K562 (cell line): ENCODE measurements at regions not wholly inside any gene's neighbourhood (a gene's known extent, or its start where the extent isn't known, plus 50 kb on each side); places are given as distances from the start of the nearest gene placed in this dataset.
A peak's percentile ranks its signal among the peaks of the same experiment; 100 is the strongest.

Experiments used
- ATF4 ChIP-seq: fragments of 450-650 bp; formaldehyde crosslinking; IDR thresholded peaks from 2 replicates; pipeline ENCODE4 v1.4.0; 2022; ENCODE audit warnings: mild to moderate bottlenecking, moderate library complexity
- C11orf30 ChIP-seq: fragments of 450-650 bp; IDR thresholded peaks from 2 replicates; pipeline ENCODE4 v1.6.1; 2016; ENCODE audit warnings: low read depth, mild to moderate bottlenecking
- CBX5 ChIP-seq: IDR thresholded peaks from 2 replicates; pipeline ENCODE4 v1.6.1; 2014; ENCODE audit warnings: low read depth, borderline replicate concordance
- CCNT2 ChIP-seq: IDR thresholded peaks from 2 replicates; pipeline ENCODE4 v1.6.1; 2011; ENCODE audit warnings: borderline replicate concordance, low read depth, mild to moderate bottlenecking, moderate library complexity, mixed read lengths, low read length; ENCODE audit not compliant: insufficient read length; ENCODE audit errors: extremely low read depth
- CLOCK ChIP-seq: fragments of 250-450 bp; sonication (Bioruptor Pico); IDR thresholded peaks from 2 replicates; pipeline ENCODE4 v1.4.0; 2020; ENCODE audit warnings: mild to moderate bottlenecking, moderate library complexity, borderline replicate concordance
- FOS ChIP-seq: IDR thresholded peaks from 3 replicates; pipeline ENCODE4 v1.6.1; 2011; ENCODE audit not compliant: insufficient read length; ENCODE audit errors: extremely low read depth
- GATAD2A ChIP-seq: fragments of 450-650 bp; IDR thresholded peaks from 2 replicates; pipeline ENCODE4 v1.6.1; 2017
- GTF2E2 ChIP-seq: fragments of 200-800 bp; sonication (Bioruptor generic); IDR thresholded peaks from 2 replicates; pipeline ENCODE4 v1.6.1; 2016; ENCODE audit warnings: missing genetic modification characterization, missing compliant biosample characterization
- KLF1 ChIP-seq: fragments of 450-650 bp; IDR thresholded peaks from 2 replicates; pipeline ENCODE4 v1.6.1; 2016; ENCODE audit warnings: missing genetic modification characterization, missing compliant biosample characterization
- KLF10 ChIP-seq: fragments of 250-450 bp; sonication (Bioruptor Pico); IDR thresholded peaks from 2 replicates; pipeline ENCODE4 v1.6.1; 2021; ENCODE audit warnings: matching md5 sums
- LCOR ChIP-seq: sonication (generic); formaldehyde crosslinking; IDR thresholded peaks from 2 replicates; pipeline ENCODE4 v1.8.0; 2022; ENCODE audit warnings: mild to moderate bottlenecking, missing genetic modification reagents
- NONO ChIP-seq, 2 experiments: fragments of 200-400 bp in 1 of 2; fragments of 450-650 bp in 1 of 2; formaldehyde crosslinking in 1 of 2; IDR thresholded peaks; 2 replicates each; pipeline ENCODE4 v1.6.1; 2017; ENCODE audit warnings: low read depth in 2 of 2, mild to moderate bottlenecking in 2 of 2, moderate library complexity in 2 of 2, low read length in 1 of 2
- OTX1 ChIP-seq: fragments of 450-650 bp; formaldehyde crosslinking; IDR thresholded peaks from 2 replicates; pipeline ENCODE4 v1.4.0; 2022; ENCODE audit warnings: mild to moderate bottlenecking
- PCBP1 ChIP-seq: fragments of 200-400 bp; formaldehyde crosslinking; IDR thresholded peaks from 2 replicates; pipeline ENCODE4 v1.6.1; 2018; ENCODE audit warnings: mild to moderate bottlenecking, low read depth, low read length; ENCODE audit not compliant: poor library complexity, severe bottlenecking
- SNRNP70 ChIP-seq: fragments of 200-400 bp; formaldehyde crosslinking; optimal IDR thresholded peaks from 2 replicates; pipeline ENCODE3; 2017; ENCODE audit warnings: low read depth, low read length
- SP2 ChIP-seq: IDR thresholded peaks from 2 replicates; pipeline ENCODE4 v1.6.1; 2011; ENCODE audit warnings: mild to moderate bottlenecking, low read depth, low read length, moderate library complexity; ENCODE audit not compliant: poor library complexity, severe bottlenecking; ENCODE audit errors: extremely low read depth
- ZNF133 ChIP-seq: fragments of 250-450 bp; sonication (Bioruptor Pico); IDR thresholded peaks from 2 replicates; pipeline ENCODE4 v1.4.0; 2020; ENCODE audit warnings: mild to moderate bottlenecking
- ZNF23 ChIP-seq: fragments of 250-450 bp; sonication (Bioruptor Pico); IDR thresholded peaks from 2 replicates; pipeline ENCODE4 v1.4.0; 2020; ENCODE audit warnings: mild to moderate bottlenecking
- ZNF780A ChIP-seq: fragments of 250-450 bp; sonication (Bioruptor Pico); IDR thresholded peaks from 2 replicates; pipeline ENCODE4 v1.5.0; 2021; ENCODE audit warnings: mild to moderate bottlenecking
- TF ChIP-seq, protein P1 (sequence below): IDR thresholded peaks from 3 replicates; pipeline ENCODE4 v1.6.1; 2011; ENCODE audit warnings: borderline replicate concordance, mild to moderate bottlenecking, moderate library complexity; ENCODE audit not compliant: insufficient read length; ENCODE audit errors: extremely low read depth
- TF ChIP-seq, protein P2 (sequence below): fragments of 250-450 bp; sonication (Bioruptor Pico); IDR thresholded peaks from 2 replicates; pipeline ENCODE4 v1.8.0; 2021; ENCODE audit warnings: mild to moderate bottlenecking, moderate library complexity

GRCh38 chr1:90850898-90851710 is 134.0 kb upstream of the BARHL2 start (continued):
- TF ChIP-seq NONO (IDR thresholded peaks at IDR 0.05; ENCODE audit: low read depth in 2 of 2, low read length in 1 of 2), result peak in 1 of 2 experiments; percentile 34; a peak in 1 of 4 replicates
- TF ChIP-seq, protein P1, sequence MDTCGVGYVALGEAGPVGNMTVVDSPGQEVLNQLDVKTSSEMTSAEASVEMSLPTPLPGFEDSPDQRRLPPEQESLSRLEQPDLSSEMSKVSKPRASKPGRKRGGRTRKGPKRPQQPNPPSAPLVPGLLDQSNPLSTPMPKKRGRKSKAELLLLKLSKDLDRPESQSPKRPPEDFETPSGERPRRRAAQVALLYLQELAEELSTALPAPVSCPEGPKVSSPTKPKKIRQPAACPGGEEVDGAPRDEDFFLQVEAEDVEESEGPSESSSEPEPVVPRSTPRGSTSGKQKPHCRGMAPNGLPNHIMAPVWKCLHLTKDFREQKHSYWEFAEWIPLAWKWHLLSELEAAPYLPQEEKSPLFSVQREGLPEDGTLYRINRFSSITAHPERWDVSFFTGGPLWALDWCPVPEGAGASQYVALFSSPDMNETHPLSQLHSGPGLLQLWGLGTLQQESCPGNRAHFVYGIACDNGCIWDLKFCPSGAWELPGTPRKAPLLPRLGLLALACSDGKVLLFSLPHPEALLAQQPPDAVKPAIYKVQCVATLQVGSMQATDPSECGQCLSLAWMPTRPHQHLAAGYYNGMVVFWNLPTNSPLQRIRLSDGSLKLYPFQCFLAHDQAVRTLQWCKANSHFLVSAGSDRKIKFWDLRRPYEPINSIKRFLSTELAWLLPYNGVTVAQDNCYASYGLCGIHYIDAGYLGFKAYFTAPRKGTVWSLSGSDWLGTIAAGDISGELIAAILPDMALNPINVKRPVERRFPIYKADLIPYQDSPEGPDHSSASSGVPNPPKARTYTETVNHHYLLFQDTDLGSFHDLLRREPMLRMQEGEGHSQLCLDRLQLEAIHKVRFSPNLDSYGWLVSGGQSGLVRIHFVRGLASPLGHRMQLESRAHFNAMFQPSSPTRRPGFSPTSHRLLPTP, result no peak
- 0 out of 2 replicates have a peak, but pooled peaks have one; percentile 37 for TF ChIP-seq LCOR
- TF ChIP-seq ZNF133, result no peak
- TF ChIP-seq, protein P2, sequence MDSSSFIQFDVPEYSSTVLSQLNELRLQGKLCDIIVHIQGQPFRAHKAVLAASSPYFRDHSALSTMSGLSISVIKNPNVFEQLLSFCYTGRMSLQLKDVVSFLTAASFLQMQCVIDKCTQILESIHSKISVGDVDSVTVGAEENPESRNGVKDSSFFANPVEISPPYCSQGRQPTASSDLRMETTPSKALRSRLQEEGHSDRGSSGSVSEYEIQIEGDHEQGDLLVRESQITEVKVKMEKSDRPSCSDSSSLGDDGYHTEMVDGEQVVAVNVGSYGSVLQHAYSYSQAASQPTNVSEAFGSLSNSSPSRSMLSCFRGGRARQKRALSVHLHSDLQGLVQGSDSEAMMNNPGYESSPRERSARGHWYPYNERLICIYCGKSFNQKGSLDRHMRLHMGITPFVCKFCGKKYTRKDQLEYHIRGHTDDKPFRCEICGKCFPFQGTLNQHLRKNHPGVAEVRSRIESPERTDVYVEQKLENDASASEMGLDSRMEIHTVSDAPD (CRISPR knock-in tag), result no peak
- no peak for TF ChIP-seq FOS
- TF ChIP-seq CBX5, result no peak
- no peak for TF ChIP-seq KLF1 (tag)
- TF ChIP-seq GTF2E2 (tag), result no peak
- no peak for TF ChIP-seq ZNF23 (CRISPR knock-in tag)
- TF ChIP-seq ZNF780A (CRISPR knock-in tag), result no peak
- no peak for TF ChIP-seq OTX1 (CRISPR knock-in tag)
- TF ChIP-seq CLOCK (CRISPR knock-in tag), result no peak
- TF ChIP-seq PCBP1, result no peak
- TF ChIP-seq KLF10, result no peak
- no peak for TF ChIP-seq SNRNP70
- TF ChIP-seq C11orf30, result no peak
- TF ChIP-seq SP2, result no peak
- TF ChIP-seq ATF4 (CRISPR knock-in tag), result no peak
- TF ChIP-seq CCNT2, result peak; percentile 62
- TF ChIP-seq GATAD2A, result no peak
